ENCODE measurements at regions not wholly inside any gene's neighbourhood (a gene's known extent, or its start where the extent isn't known, plus 50 kb on each side); places are given as distances from the start of the nearest gene placed in this dataset.
"Not testable (repeated sequence)": the region's sequence is repeated elsewhere in the genome, so short reads cannot be mapped to it uniquely, and the experiment has no call there.

DNA sequence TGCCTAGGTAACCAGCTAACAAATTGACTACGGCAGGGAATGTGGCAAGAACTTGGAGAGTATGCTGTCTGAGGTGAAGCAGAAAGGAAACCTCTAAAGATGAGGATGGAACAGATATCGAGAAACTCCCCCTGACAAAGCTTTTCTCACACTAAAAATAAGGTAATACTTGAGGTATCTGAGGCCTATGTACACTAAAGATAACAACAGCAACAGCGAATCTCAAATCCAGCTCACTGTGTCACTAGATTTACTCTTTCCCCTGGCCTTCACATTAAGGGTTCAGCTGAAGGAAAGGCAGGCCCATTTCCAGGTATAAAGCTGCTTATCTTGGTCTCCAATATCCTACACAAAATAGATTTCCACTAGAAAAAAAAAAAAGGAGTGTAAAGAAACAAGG is 518.0 kb downstream of the KCNT2 start:
- DNase-seq = no peak

GRCh38 chr1:196088541-196088940 is 519.7 kb downstream of the KCNT2 start:
- DNase-seq = no peak

DNA sequence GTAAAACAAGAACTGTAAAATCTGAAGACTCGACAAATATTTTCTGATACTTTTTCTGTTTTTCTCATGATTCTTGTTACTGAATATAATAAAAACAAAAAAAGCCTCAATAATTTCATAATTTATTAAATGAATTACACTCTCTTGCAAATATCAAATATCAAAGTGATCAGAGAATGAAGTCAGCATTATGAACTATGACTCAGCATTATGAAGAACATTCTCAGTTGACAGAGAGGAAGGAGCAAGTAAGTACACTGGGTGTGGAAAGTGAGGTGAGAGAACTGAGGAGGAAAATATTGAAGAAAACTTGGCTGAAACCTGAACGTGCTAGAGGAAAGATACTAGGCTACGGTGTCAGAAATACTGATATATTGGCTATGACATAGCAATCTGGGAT is 529.5 kb downstream of the KCNT2 start:
- no peak for DNase-seq

DNA sequence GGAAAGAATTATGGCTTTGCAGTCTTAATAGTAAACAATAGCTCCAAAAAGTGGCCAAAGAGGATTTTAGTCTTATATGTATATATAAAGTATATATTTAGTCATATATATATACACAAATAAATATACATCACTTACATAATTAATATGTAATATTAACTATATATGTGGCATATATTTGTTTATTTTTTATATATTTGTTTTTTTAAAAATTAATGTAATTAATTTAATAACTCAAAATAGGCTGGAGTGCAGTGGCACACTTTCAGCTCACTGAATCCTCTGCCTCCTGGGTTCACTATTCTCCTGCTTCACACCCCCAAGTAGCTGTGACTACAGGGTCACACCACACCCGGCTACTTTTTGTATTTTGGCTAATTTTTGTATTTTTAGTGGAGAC is 532.6 kb downstream of the KCNT2 start:
- no peak for DNase-seq

- DNase-seq = no peak
Observed at GRCh38 chr1:196074182-196074581, 534.1 kb downstream of the KCNT2 start.

DNA sequence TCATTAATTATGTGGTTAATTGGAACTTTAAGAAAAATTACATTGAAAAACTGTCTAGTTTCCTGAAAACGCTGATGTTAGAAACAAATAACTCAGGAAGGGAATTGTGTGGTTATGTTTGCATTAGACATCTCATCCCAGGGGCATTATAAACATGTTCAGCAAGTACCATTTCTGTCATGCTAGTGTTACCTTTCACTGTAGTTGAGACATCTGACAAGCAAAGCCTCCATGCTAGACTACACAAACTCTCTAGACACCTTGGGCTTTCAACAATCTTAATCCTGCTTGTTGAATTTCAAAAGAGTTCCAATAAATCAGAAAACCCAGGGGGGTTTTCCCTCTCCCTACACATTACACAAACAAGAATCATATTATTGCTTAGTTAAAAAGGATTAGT is 536.8 kb downstream of the KCNT2 start:
- no peak for DNase-seq

DNA sequence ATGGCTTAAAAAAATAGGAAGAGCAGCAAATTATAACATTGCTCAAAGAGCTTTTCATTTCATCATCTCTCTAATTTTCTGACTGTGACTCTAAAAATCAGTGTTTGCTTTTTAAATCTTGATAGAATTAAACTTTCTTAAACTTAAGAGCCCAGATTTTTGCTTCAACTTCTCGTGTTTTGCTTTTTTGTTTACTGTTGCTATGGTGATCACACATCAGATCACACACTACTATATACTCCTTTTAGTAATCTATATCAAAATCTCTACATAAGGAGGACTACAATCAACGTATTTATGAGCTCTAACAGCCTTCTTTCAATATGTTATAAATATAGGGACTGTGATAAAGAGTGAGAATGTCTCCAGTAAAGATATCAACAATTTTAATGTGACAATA is 537.3 kb downstream of the KCNT2 start:
- DNase-seq = no peak

DNA sequence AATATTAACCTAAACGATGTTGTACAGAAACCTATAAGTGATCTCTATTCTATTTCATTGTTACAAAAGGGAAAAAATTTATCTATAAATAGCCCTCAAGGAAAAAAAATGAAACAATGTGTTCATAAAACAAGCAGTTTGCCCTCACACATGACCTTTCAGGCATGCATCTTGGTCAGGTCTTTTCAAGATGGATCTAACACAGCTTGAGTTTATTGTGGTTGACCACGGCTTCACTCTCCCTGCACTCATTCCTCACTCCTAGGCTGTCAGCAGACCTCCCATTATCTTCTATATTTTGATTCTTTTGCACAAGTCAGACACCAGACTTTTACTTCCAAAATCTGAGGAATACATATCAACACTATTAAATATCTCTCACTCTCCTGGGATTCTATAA is 544.3 kb downstream of the KCNT2 start:
- DNase-seq = no peak

- DNase-seq = no peak
Observed at GRCh38 chr1:196063294-196063693, 544.9 kb downstream of the KCNT2 start.

DNA sequence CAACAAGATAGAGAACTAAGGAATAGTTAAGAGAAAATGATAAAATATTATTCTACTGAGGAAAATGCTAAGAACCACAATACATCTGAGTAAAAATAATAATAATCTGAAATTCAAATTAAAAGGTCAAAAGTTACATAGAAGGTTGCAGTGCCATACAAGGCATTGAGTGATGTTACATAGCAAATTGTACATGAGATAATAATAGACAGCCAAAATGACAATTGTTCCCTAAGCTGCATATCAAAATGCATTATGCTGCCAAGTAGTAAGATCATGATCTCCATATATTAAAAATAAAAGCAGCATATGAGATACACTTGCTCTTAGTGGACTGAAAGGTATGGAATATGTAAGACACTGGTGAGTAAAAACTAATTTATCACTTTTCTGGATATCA is 547.7 kb downstream of the KCNT2 start:
- DNase-seq = no peak

- DNase-seq = no peak
Observed at GRCh38 chr1:196059210-196059609, 549.0 kb downstream of the KCNT2 start.

DNA sequence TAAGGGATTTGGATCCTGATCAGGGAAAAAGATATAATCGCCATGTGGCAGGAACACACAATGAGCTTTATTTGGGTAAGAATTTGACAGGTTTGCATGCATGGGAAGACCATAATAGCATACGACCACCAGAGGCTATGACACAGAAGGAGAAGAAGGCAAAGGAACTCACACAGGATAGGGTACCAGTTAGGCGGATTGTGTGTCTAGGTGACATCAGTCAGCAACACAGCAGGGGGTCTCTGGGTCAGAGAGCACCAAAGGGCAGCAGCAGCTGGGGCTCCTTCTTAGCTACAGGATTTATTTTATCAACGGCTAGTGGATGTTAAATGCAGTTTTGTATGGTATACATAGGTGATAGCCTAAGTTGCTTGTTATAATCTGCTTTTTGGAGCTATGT is 551.3 kb downstream of the KCNT2 start:
- DNase-seq = no peak

- no peak for DNase-seq
Observed at GRCh38 chr1:196049407-196049806, 558.8 kb downstream of the KCNT2 start.

GRCh38 chr1:196043268-196043667 is 565.0 kb downstream of the KCNT2 start:
- DNase-seq = no peak

GRCh38 chr1:196034080-196034706 is 574.0 kb downstream of the KCNT2 start:
- DNase-seq = no peak

- DNase-seq = not testable (repeated sequence)
Observed at GRCh38 chr1:196031387-196031786, 576.9 kb downstream of the KCNT2 start.

- DNase-seq = no peak
Observed at GRCh38 chr1:196030455-196030854, 577.8 kb downstream of the KCNT2 start.

DNA sequence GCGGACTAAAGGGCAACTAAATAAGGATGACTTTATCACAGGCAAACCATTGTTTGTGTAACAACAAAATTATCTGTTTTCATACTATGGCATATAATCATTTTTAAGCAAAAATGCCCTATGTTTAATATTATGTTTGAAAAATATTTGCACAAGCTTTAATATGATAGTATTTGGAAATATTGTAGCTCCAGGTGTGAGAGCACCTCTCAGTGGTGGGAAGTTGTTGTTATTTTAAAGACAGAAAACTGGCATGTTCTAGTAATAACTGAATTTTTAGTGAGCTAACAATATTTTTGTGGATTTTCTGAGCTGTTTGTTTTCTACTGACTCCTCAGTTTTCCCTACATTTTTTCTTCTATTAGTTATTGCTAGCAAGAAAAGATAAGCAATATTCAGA is 578.8 kb downstream of the KCNT2 start:
- no peak for DNase-seq

DNA sequence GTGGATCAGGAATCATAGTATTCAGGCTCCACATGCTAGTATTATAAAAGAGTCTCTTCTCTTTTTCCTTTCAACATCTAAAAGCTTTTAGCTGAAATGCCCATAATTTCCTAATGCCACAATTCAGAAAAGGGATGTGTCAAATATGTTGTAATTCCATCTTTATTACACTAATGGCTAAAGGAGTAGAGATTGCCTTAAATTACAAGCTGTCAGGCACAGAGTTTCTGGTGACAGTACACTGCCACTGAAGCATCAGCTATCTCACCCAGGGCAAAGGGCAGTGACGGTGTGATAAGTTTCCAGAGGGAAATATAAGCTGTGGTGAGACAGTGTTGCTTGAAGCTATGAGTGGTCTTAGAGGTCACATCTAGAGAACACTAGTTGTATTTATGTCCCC is 581.1 kb downstream of the KCNT2 start:
- no peak for DNase-seq

- not testable (repeated sequence) for DNase-seq
Observed at GRCh38 chr1:196021174-196021573, 587.1 kb downstream of the KCNT2 start.

- DNase-seq = no peak
Observed at GRCh38 chr1:196009362-196009761, 598.9 kb downstream of the KCNT2 start.

DNA sequence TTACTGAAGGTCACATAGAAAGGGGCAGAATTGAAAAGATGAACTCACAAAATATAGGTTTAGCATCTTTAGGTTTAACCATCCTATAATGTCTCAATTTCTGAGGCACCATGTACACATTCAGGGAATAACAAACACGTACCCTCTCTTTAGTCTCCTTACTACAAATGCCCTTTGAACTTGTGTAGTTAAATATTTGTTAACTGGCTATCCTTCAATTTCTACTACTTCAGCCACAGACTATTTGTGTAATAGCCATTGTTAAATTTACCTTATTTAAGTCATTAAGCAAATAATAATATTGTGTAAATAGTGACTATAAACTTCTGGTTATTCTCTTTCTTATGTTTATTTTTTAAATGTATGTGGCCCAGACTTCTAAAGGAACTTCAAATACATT is 600.5 kb downstream of the KCNT2 start:
- DNase-seq = no peak

GRCh38 chr1:196005426-196005825 is 602.8 kb downstream of the KCNT2 start:
- no peak for DNase-seq

- DNase-seq = not testable (repeated sequence)
Observed at GRCh38 chr1:196004388-196004787, 603.9 kb downstream of the KCNT2 start.

Data from amygdala (tissue), 56 donors.